HUES64 (cell line): ENCODE measurements at regions not wholly inside any gene's neighbourhood (a gene's known extent, or its start where the extent isn't known, plus 50 kb on each side); places are given as distances from the start of the nearest gene placed in this dataset.
"Not testable (repeated sequence)": the region's sequence is repeated elsewhere in the genome, so short reads cannot be mapped to it uniquely, and the experiment has no call there.

Experiments used
- H3K27ac ChIP-seq: 2 replicates; pipeline ENCODE4 v1.7.0; 2013; ENCODE audit warnings: low read depth, low read length, inconsistent platforms
- H3K27me3 ChIP-seq: 2 replicates; pipeline ENCODE4 v1.6.1; 2013; ENCODE audit warnings: mild to moderate bottlenecking, low read length; ENCODE audit not compliant: insufficient read depth
- H3K36me3 ChIP-seq: 2 replicates; pipeline ENCODE4 v1.6.1; 2013; ENCODE audit warnings: mild to moderate bottlenecking, low read length; ENCODE audit not compliant: insufficient read depth
- H3K4me1 ChIP-seq: 2 replicates; pipeline ENCODE4 v1.6.1; 2013; ENCODE audit warnings: mild to moderate bottlenecking, low read length, moderate library complexity; ENCODE audit not compliant: insufficient read depth
- H3K4me3 ChIP-seq: 2 replicates; pipeline ENCODE4 v1.5.1; 2013; ENCODE audit warnings: mild to moderate bottlenecking, low read length, moderate library complexity
- H3K9ac ChIP-seq: 2 replicates; pipeline ENCODE4 v1.6.1; 2013; ENCODE audit warnings: mild to moderate bottlenecking, low read depth, low read length
- H3K9me3 ChIP-seq: 2 replicates; pipeline ENCODE4 v1.6.1; 2013; ENCODE audit warnings: low read depth, low read length; ENCODE audit not compliant: insufficient read depth
- WGBS: fragments of 150-250, 120-280 bp; methylation state at CpG from one replicate; pipeline ENCODE4 v1.1.7; 2013; ENCODE audit warnings: missing lambda C conversion rate; 5-methylcytosine and 5-hydroxymethylcytosine counted together

- Histone ChIP-seq H3K9me3 (no peaks in the 10 kb centered on the region), H3K36me3 (no peaks in the 10 kb centered on the region), H3K27me3 (no peaks in the 10 kb centered on the region), H3K4me3 (no peak overlapping the region), H3K27ac (no peak overlapping the region), H3K9ac (no peak overlapping the region), H3K4me1 (peaks cover 15% of the 10 kb centered on the region)
- WGBS = no CpG with 5 or more reads among the region's 1 CpG
Measured at GRCh38 chr6:72564231-72564630, 57.6 kb upstream of the KCNQ5 start.

DNA sequence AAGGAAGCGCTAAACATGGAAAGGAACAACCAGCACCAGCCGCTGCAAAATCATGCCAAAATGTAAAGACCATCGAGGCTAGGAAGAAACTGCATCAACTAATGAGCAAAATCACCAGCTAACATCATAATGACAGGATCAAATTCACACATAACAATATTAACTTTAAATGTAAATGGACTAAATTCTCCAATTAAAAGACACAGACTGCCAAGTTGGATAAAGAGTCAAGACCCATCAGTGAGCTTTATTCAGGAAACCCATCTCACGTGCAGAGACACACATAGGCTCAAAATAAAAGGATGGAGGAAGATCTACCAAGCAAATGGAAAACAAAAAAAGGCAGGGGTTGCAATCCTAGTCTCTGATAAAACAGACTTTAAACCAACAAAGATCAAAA, 49.9 kb upstream of the KCNQ5 start:
- not testable (repeated sequence) for H3K27ac ChIP-seq, H3K9me3 ChIP-seq, H3K9ac ChIP-seq, H3K36me3 ChIP-seq, H3K4me1 ChIP-seq, H3K27me3 ChIP-seq, H3K4me3 ChIP-seq
- WGBS = 100% methylated on average over 1 of the region's 4 CpGs
